HepG2 (cell line): ENCODE measurements at regions not wholly inside any gene's neighbourhood (a gene's known extent, or its start where the extent isn't known, plus 50 kb on each side); places are given as distances from the start of the nearest gene placed in this dataset.

Source experiments
- ATAC-seq: fragments of 200-7000 bp; cut with Tn5 transposase; 3 replicates; pipeline ENCODE4 v1.9.1; 2020; ENCODE audit warnings: mild to moderate bottlenecking, moderate library complexity
- BruUV-seq: library from RNA; stranded (reverse); fragments of 400-500 nt; replicated peaks from 2 replicates; lab custom pipeline; 2021; lab: Mats Ljungman, UMichigan
- CTCF ChIA-PET: fragments of 300-600 bp; formaldehyde crosslinking; extraction: SDS; loops from one replicate; lab custom pipeline; 2021; ENCODE audit warnings: low total read pairs, inconsistent platforms, low intra/inter-chr PET ratio; lab: Yijun Ruan, JAX
- POLR2A ChIA-PET: fragments of 350-600 bp; sonication (Branson Sonifier 250); formaldehyde crosslinking; loops from one replicate; lab custom pipeline; 2020; ENCODE audit warnings: antibody characterized with exemption, inconsistent platforms; lab: Yijun Ruan, JAX
- DNase-seq: peaks from one replicate; pipeline ENCODE4 v3.0.0-alpha.2; 2015; ENCODE audit warnings: low spot score
- FAIRE-seq: peaks from 3 replicates; lab custom pipeline; 2011; peaks lifted over from hg19 to GRCh38; lab: Jason Lieb, UNC
- H2AFZ ChIP-seq: one replicate; pipeline ENCODE4 v1.6.1; 2011; ENCODE audit warnings: low read length, inconsistent platforms
- H3K27ac ChIP-seq: fragments of 300-600 bp; 3 replicates; pipeline ENCODE4 v1.8.0; 2011; ENCODE audit warnings: mixed run types, mild to moderate bottlenecking, mixed read lengths, low read length, inconsistent platforms; ENCODE audit not compliant: insufficient read depth; ENCODE audit errors: extremely low read length
- H3K27me3 ChIP-seq, 2 experiments: fragments of 200-600 bp in 1 of 2; 2 replicates in 1 of 2; 3 replicates in 1 of 2; pipeline versions ENCODE4 v1.6.0 to v1.8.0; 2011; ENCODE audit warnings: low read length in 2 of 2, mild to moderate bottlenecking in 2 of 2, moderate library complexity in 2 of 2, inconsistent platforms in 1 of 2; ENCODE audit not compliant: insufficient read depth in 2 of 2, control insufficient read depth in 1 of 2
- H3K36me3 ChIP-seq, 2 experiments: fragments of 200-600 bp in 1 of 2; replicated peaks in 1 of 2; 2 replicates in 1 of 2; 3 replicates in 1 of 2; pipeline versions ENCODE4 v1.5.1 to v1.8.0; 2011; ENCODE audit warnings: low read length in 2 of 2, inconsistent platforms in 1 of 2; ENCODE audit not compliant: insufficient read depth in 2 of 2, control insufficient read depth in 1 of 2
- H3K4me1 ChIP-seq: 2 replicates; pipeline ENCODE4 v1.5.1; 2012; ENCODE audit warnings: low read length, inconsistent platforms; ENCODE audit not compliant: insufficient read depth
- H3K4me2 ChIP-seq: 2 replicates; pipeline ENCODE4 v1.6.0; 2011; ENCODE audit warnings: low read depth, low read length, inconsistent platforms
- H3K4me3 ChIP-seq, 3 experiments: fragments of 200-600 bp in 1 of 3; sonication (generic), shearing (Covaris generic) in 1 of 3; replicated peaks in 1 of 3; 2 replicates each; pipeline ENCODE4 v1.5.1; 2011 to 2016; ENCODE audit warnings: low read length in 3 of 3, inconsistent platforms in 2 of 3, low read depth in 2 of 3, mild to moderate bottlenecking in 2 of 3, control low read depth in 1 of 3, mixed read lengths in 1 of 3; ENCODE audit not compliant: insufficient read depth in 1 of 3
- H3K79me2 ChIP-seq: one replicate; pipeline ENCODE4 v1.6.1; 2011; ENCODE audit warnings: low read length, inconsistent platforms; ENCODE audit not compliant: insufficient read depth
- H3K9ac ChIP-seq: 2 replicates; pipeline ENCODE4 v1.6.0; 2011; ENCODE audit warnings: mild to moderate bottlenecking, low read depth, low read length, inconsistent platforms; ENCODE audit not compliant: insufficient read depth
- H3K9me3 ChIP-seq: 2 replicates; pipeline ENCODE4 v1.5.1; 2012; ENCODE audit warnings: mild to moderate bottlenecking, low read length
- H4K20me1 ChIP-seq: 2 replicates; pipeline ENCODE4 v1.6.0; 2011; ENCODE audit warnings: inconsistent platforms, mild to moderate bottlenecking, low read length, moderate library complexity; ENCODE audit not compliant: insufficient read depth
- CREB1 ChIP-seq, 2 experiments: fragments of 450-650 bp in 1 of 2; IDR thresholded peaks; 2 replicates each; pipeline ENCODE4 v1.6.1; 2016 to 2017; ENCODE audit warnings: control low read depth in 1 of 2, mild to moderate bottlenecking in 1 of 2, missing compliant biosample characterization in 1 of 2, missing genetic modification characterization in 1 of 2
- POGK ChIP-seq: sonication (generic); formaldehyde crosslinking; conservative IDR thresholded peaks from 2 replicates; pipeline ENCODE4 v1.8.0; 2022; ENCODE audit warnings: mild to moderate bottlenecking, moderate library complexity, missing genetic modification reagents
- ZMYM3 ChIP-seq: sonication (generic); formaldehyde crosslinking; IDR thresholded peaks from 2 replicates; pipeline ENCODE4 v1.5.1; 2020; ENCODE audit warnings: mild to moderate bottlenecking, missing genetic modification reagents
- ZNF574 ChIP-seq: sonication (generic); formaldehyde crosslinking; IDR thresholded peaks from 2 replicates; pipeline ENCODE4 v1.4.0; 2020; ENCODE audit warnings: missing genetic modification reagents
- ZNF652 ChIP-seq: IDR thresholded peaks from 2 replicates; pipeline ENCODE4 v1.6.1; 2016; ENCODE audit warnings: low read depth, borderline replicate concordance
- WGBS: methylation state at CpG from one replicate; pipeline ENCODE4 v1.1.6; 2017; ENCODE audit warnings: low lambda C conversion rate; 5-methylcytosine and 5-hydroxymethylcytosine counted together
- in situ Hi-C: cut with HindIII; loops from 2 replicates; pipeline ENCODE4 v1.10.0; 2017; ENCODE audit warnings: low pct_unique_long_range_greater_than_20kb; ENCODE audit not compliant: extremely low pct_ligation_motif_present
- intact Hi-C: fragments of 100-400 bp; cut with micrococcal nuclease; formaldehyde crosslinking; loops from one replicate; pipeline ENCODE4 v1.10.0; 2022; ENCODE audit not compliant: unreplicated experiment

- Histone ChIP-seq H4K20me1 (peaks cover 3% of the 10 kb centered on the region), H3K36me3 (no peaks in the 10 kb centered on the region), H2AFZ (no peak overlapping the region), H3K4me1 (peaks cover 87% of the 10 kb centered on the region), H3K9me3 (no peaks in the 10 kb centered on the region), H3K9ac (peak overlapping the region; percentile 30; the same call in 1 of the 2 replicates), H3K4me2 (peak overlapping the region; percentile 92), H3K27me3 (peaks cover 0 to 4% of the 10 kb centered on the region in 2 experiments; a peak in 2 of 5 replicates), H3K27ac (no peak overlapping the region), H3K4me3 (peak overlapping the region; percentile 20 to 59 (median 31); a peak in 5 of 6 replicates), H3K79me2 (peaks cover 13% of the 10 kb centered on the region)
- FAIRE-seq (no peak), ATAC-seq (no peak), DNase-seq (no peak)
- BruUV-seq, result TSS peak; percentile 32
- POLR2A ChIA-PET, result interaction anchor here (1.0 kb wide), 1 partner anchor 16 kb away, joined by 4 read pairs; no protein-coding TSS in a partner anchor
- TF ChIP-seq POGK (CRISPR knock-in tag) (no peak), ZMYM3 (CRISPR knock-in tag) (peak; percentile 77; the same call in 1 of the 2 replicates), CREB1 (IDR thresholded peaks at IDR 0.05) (peak; percentile 58; the same call in 1 of the 2 replicates), CREB1 (CRISPR knock-in tag; IDR thresholded peaks at IDR 0.05) (0 out of 2 replicates have a peak, but pooled peaks have one; percentile 1), ZNF574 (no peak), ZNF652 (CRISPR knock-in tag) (peak; percentile 58; the same call in 1 of the 2 replicates)
- intact Hi-C loops (no loop called here), in situ Hi-C loops (no loop called here)
- WGBS, result 23% methylated on average over 10 of the region's 10 CpGs
- CTCF ChIA-PET, result no interaction called here
These were observed 52.9 kb upstream of the ECE1 start for GRCh38 chr1:21342961-21343838.
